Ammon's horn (tissue), 1 donor: ENCODE measurements at regions not wholly inside any gene's neighbourhood (a gene's known extent, or its start where the extent isn't known, plus 50 kb on each side); places are given as distances from the start of the nearest gene placed in this dataset.
"Not testable (repeated sequence)": the region's sequence is repeated elsewhere in the genome, so short reads cannot be mapped to it uniquely, and the experiment has no call there.

Experiments
- DNase-seq: peaks from one replicate; pipeline ENCODE4 v3.0.0-alpha.2; 2016; ENCODE audit warnings: low spot score

DNA sequence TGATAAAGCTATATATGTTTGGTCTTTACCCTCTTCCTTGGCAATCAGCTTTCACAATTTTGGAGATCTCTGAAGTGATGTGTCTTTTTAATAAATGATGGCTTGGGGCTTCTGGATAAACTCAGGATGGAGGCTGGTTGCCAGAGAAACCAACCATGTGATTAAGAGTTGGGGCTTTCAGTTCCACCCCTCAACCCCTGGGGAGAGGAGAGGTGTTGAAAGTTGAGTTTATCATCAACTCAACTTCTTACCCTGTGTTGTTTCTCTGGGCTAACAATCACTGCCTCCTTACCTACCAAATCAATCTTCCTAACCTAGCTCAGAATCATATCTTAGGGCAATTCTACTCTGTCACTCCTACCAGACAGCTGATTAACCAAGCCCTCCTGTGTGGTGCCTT lies 735.8 kb downstream of the ZPLD1 start:
- DNase-seq = no peak

- no peak for DNase-seq
These were observed 739.1 kb downstream of the ZPLD1 start for GRCh38 chr3:103173940-103174339.

GRCh38 chr3:103181160-103181559 lies 746.3 kb downstream of the ZPLD1 start:
- no peak for DNase-seq

GRCh38 chr3:103184772-103185171 lies 750.0 kb downstream of the ZPLD1 start:
- no peak for DNase-seq

DNA sequence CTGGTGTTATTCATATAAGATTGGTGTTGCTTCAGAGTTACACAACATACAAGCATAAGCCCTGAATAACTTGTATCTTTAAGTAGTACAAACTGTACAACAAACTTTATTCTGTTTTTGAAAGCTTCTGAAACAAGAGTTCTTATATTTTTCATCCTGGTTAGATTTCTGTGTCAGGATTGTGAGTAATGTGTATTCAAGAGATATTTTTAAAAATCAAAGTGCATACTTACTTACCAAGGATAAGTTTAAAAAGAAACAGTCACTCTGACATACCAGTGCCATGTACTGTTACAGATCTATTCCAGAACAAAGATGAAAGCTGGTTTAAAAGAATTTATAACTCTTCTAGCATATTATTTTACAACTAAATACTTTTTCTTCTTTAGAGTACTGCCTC lies 755.1 kb downstream of the ZPLD1 start:
- DNase-seq = no peak

- DNase-seq = no peak
These were observed 760.4 kb downstream of the ZPLD1 start for GRCh38 chr3:103195216-103195615.

DNA sequence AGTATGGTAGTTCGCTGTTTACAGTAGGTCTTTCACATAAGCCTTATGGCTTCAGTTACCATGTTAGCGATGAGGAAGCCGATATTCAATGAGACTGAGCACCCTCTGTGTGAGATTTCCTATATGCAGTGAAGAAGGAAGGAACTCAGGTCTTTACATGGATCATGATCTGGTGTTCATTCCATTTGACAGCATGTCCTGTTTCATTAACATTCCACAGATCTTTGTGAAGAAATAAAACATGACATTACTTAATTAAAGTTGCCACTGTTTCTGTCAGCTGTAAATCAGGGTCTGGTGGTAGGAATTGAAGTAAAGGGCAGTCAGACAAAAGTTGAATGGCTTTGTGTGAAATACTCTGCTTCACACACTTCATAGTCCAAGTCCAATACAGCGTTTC lies 768.6 kb downstream of the ZPLD1 start:
- no peak for DNase-seq

DNA sequence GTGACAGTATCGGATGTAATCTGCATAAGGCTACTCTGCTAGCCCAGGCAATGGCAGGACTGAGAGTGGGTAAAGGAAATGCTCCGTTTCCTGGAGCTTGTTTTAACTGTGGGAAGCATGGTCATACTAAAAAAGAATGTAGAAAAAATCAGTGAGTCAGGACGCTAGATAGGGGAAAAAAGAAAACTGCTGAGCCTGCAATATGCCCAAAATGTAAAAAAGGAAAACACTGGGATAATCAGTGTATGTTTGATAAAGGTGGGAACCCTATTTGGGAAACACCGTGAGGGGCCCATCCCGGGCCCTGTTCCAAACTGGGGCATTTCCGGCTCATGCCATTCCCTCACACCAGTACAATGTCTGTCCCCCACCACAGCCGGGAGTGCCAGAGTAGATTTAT lies 775.8 kb downstream of the ZPLD1 start:
- no peak for DNase-seq

GRCh38 chr3:103218146-103218545 lies 783.3 kb downstream of the ZPLD1 start:
- DNase-seq = no peak

GRCh38 chr3:103218793-103219192 lies 784.0 kb downstream of the ZPLD1 start:
- no peak for DNase-seq

GRCh38 chr3:103227651-103228050 lies 792.8 kb downstream of the ZPLD1 start:
- DNase-seq = no peak

GRCh38 chr3:103247459-103247858 lies 812.6 kb downstream of the ZPLD1 start:
- no peak for DNase-seq

GRCh38 chr3:103254827-103255226 lies 820.0 kb downstream of the ZPLD1 start:
- DNase-seq = not testable (repeated sequence)

GRCh38 chr3:103269287-103269686 lies 834.5 kb downstream of the ZPLD1 start:
- no peak for DNase-seq

DNA sequence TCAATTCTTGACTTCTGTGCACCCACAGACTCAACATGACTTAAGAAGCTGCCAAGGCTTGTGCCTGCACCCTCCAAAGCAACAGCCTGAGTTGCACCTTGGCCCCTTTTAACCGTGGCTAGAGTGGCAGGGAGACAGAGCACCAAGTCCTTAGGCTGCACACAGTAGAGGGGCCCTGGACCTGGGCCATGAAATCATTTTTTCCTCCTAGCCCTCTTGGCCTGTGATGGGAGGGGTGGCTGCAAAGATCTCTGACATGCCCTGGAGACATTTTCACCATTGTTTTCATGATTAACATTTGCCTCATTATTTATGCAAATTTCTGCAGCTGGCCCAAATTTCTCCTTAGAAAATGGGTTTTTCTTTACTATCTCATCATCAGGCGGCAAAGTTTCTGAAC lies 836.8 kb downstream of the ZPLD1 start:
- DNase-seq = no peak

DNA sequence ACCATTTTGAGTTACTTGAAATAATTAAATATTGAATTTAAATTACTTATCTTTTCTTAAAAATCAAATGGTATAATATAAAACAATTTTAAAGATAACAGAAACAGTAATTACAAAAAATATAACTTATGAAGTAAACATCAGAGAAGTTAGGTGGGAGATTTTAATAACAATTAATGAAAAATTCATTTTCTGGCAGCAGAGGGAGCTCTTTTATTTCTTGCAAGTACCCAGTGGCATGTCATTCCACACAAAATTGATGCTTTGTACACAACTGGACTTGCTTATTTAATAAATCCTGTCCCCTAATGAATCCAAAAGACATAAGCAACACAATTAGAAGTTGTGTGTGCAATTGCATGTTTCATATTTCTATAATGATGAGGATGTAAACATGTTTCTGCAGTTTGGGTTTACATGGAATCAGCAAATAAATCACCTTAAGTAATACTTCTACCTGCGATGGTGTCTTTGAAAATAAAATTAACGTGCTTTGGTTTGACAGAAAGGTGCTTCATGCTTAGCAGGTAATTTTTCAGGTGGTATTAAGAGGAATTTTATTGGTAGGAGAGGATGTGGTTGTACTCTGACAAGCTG lies 861.3 kb downstream of the ZPLD1 start:
- no peak for DNase-seq

GRCh38 chr3:103297502-103297901 lies 862.7 kb downstream of the ZPLD1 start:
- DNase-seq = not testable (repeated sequence)

DNA sequence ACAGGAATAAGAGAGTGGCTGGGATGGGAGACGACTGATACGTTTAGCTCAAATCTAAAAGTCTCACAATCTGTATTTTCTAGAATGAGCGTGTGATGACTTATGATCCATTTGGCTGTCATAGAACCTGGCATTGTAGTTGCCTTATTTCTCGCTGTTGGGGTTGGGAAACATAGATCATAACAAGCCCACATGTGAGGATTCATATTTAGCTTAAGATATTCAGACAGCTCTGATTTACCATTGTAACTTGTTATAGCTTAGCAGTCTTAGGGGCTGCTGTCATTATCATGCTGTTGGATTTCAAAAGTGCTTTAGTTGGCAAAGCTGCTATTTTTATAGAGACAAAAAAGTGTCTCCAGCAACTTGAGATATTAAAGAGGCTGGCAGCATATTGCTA lies 871.3 kb downstream of the ZPLD1 start:
- no peak for DNase-seq

- DNase-seq = no peak
These were observed 874.1 kb downstream of the ZPLD1 start for GRCh38 chr3:103308921-103309320.

GRCh38 chr3:103319912-103320311 lies 885.1 kb downstream of the ZPLD1 start:
- DNase-seq = no peak

- no peak for DNase-seq
These were observed 902.5 kb downstream of the ZPLD1 start for GRCh38 chr3:103337179-103337845.

- no peak for DNase-seq
These were observed 906.3 kb downstream of the ZPLD1 start for GRCh38 chr3:103341078-103341606.

GRCh38 chr3:103342205-103342731 lies 907.5 kb downstream of the ZPLD1 start:
- DNase-seq = no peak

GRCh38 chr3:103349760-103350159 lies 914.9 kb downstream of the ZPLD1 start:
- no peak for DNase-seq
